ENCODE measurements at regions not wholly inside any gene's neighbourhood (a gene's known extent, or its start where the extent isn't known, plus 50 kb on each side); places are given as distances from the start of the nearest gene placed in this dataset.

- no peak for DNase-seq (ENCODE audit: low read depth)
- TF ChIP-seq, protein P1, sequence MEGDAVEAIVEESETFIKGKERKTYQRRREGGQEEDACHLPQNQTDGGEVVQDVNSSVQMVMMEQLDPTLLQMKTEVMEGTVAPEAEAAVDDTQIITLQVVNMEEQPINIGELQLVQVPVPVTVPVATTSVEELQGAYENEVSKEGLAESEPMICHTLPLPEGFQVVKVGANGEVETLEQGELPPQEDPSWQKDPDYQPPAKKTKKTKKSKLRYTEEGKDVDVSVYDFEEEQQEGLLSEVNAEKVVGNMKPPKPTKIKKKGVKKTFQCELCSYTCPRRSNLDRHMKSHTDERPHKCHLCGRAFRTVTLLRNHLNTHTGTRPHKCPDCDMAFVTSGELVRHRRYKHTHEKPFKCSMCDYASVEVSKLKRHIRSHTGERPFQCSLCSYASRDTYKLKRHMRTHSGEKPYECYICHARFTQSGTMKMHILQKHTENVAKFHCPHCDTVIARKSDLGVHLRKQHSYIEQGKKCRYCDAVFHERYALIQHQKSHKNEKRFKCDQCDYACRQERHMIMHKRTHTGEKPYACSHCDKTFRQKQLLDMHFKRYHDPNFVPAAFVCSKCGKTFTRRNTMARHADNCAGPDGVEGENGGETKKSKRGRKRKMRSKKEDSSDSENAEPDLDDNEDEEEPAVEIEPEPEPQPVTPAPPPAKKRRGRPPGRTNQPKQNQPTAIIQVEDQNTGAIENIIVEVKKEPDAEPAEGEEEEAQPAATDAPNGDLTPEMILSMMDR (IDR thresholded peaks at IDR 0.05; ENCODE audit: control insufficient read depth, insufficient read depth, low read depth, low read length, missing control alignments), result no peak
- H3K4me3 ChIP-seq (ENCODE audit: control insufficient read depth, low read depth, low read length), result no peak overlapping the region
Measured at GRCh38 chr1:164256456-164256855, 302.5 kb upstream of the PBX1 start.

GRCh38 chr1:164261691-164262240, 297.2 kb upstream of the PBX1 start:
- H3K4me3 ChIP-seq (ENCODE audit: control insufficient read depth, low read depth, low read length), result no peak overlapping the region
- TF ChIP-seq, protein P1 (IDR thresholded peaks at IDR 0.05; ENCODE audit: control insufficient read depth, insufficient read depth, low read depth, low read length, missing control alignments), result no peak
- DNase-seq (ENCODE audit: low read depth), result no peak

DNA sequence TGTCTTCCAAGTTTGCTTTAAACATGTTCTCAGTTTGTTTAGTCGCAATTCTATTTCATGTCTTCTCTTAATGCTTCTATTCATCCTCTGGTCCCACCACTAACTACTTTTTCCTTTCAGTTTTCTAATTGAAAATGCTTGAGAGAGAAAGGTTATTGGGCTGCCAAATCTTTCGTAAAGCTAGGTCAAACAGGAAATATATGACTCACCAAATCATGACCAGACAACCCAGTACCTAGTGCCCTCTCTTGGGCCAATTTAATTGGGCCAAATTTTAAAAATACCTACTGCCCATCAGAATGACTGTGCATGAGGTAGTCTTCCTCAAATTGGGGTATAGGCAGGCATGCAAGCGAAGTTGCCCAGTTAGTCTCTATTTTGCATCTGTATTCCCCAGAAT, 295.4 kb upstream of the PBX1 start:
- no peak for DNase-seq (ENCODE audit: low read depth)
- TF ChIP-seq, protein P1 (IDR thresholded peaks at IDR 0.05; ENCODE audit: control insufficient read depth, insufficient read depth, low read depth, low read length, missing control alignments), result no peak
- no peak overlapping the region for H3K4me3 ChIP-seq (ENCODE audit: control insufficient read depth, low read depth, low read length)

DNA sequence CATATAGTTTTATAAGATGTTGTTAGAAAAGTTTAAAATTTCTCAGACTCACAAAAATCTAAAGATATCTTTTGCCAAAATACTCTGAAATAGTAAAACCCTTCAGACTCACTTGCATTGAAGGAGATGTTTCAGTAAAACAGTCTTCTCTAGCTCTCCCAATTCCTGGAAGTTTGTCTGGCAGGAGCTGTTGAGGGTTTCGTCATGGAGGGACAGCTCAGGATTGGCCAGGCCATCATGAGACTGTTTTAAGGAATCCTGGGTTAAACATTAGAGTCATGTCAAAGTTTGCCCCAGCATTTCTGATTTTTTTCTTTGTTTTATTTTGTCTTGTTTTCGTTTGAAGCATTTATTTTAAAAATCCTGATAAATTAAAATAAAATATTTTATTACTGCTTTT, 293.8 kb upstream of the PBX1 start:
- TF ChIP-seq, protein P1 (IDR thresholded peaks at IDR 0.05; ENCODE audit: control insufficient read depth, insufficient read depth, low read depth, low read length, missing control alignments), result no peak
- no peak for DNase-seq (ENCODE audit: low read depth)

DNA sequence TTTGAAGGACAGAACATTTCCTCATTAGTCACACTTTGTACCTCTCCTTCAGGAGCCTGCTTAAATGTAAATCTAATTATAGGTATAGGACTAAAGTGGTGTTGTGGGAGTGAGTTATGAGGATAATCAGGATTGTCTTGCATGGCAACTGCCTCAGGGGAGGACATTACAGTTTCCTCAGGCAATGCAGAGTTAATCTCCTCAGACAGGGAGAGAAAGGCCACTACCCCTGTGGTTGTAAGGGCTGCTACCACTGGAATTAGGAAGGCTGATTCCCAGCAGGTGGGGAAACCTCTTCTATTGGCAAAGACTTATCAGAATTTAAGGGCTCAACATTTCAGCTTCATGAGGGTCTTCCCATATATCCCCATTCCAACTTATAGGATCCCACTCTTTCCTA, 286.8 kb upstream of the PBX1 start:
- DNase-seq (ENCODE audit: low read depth), result no peak
- H3K4me3 ChIP-seq (ENCODE audit: control insufficient read depth, low read depth, low read length), result no peak overlapping the region
- TF ChIP-seq, protein P1 (IDR thresholded peaks at IDR 0.05; ENCODE audit: control insufficient read depth, insufficient read depth, low read depth, low read length, missing control alignments), result no peak

More for the DNA sequence above, 293.8 kb upstream of the PBX1 start:
- no peak overlapping the region for H3K4me3 ChIP-seq (ENCODE audit: control insufficient read depth, low read depth, low read length)

GRCh38 chr1:164296172-164296571, 262.8 kb upstream of the PBX1 start:
- DNase-seq (ENCODE audit: low read depth), result no peak
- TF ChIP-seq, protein P1 (IDR thresholded peaks at IDR 0.05; ENCODE audit: control insufficient read depth, insufficient read depth, low read depth, low read length, missing control alignments), result no peak
- H3K4me3 ChIP-seq (ENCODE audit: control insufficient read depth, low read depth, low read length), result no peak overlapping the region

- H3K4me3 ChIP-seq (ENCODE audit: control insufficient read depth, low read depth, low read length), result no peak overlapping the region
- no peak for DNase-seq (ENCODE audit: low read depth)
- TF ChIP-seq, protein P1 (IDR thresholded peaks at IDR 0.05; ENCODE audit: control insufficient read depth, insufficient read depth, low read depth, low read length, missing control alignments), result no peak
Measured at GRCh38 chr1:164308101-164308500, 250.9 kb upstream of the PBX1 start.
